A673 (cell line): ENCODE measurements at regions not wholly inside any gene's neighbourhood (a gene's known extent, or its start where the extent isn't known, plus 50 kb on each side); places are given as distances from the start of the nearest gene placed in this dataset.

Experiments
- CTCF ChIP-seq: fragments of 300-800, 200-600 bp; sonication (generic); conservative IDR thresholded peaks from 2 replicates; pipeline ENCODE4 v1.5.1; 2017; ENCODE audit warnings: low read depth, mild to moderate bottlenecking, antibody characterized with exemption, low read length, moderate library complexity, mixed read lengths
- EZH2 ChIP-seq: fragments of 200-600 bp; sonication (generic); IDR thresholded peaks from 2 replicates; pipeline ENCODE4 v1.6.1; 2017; ENCODE audit warnings: borderline replicate concordance, low read depth, mild to moderate bottlenecking, mixed read lengths, antibody characterized with exemption, low read length; ENCODE audit not compliant: poor library complexity, severe bottlenecking

- no peak for TF ChIP-seq EZH2
- TF ChIP-seq CTCF, result no peak
These were observed 97.2 kb upstream of the BLID start for GRCh38 chr11:122213171-122213570.
